Activated B cell treated with CpG ODN at 0.5 μM for 24 hours (primary cell): ENCODE measurements at regions not wholly inside any gene's neighbourhood (a gene's known extent, or its start where the extent isn't known, plus 50 kb on each side); places are given as distances from the start of the nearest gene placed in this dataset.

Experiments used
- ATAC-seq: fragments of 200-7000 bp; cut with Tn5 transposase; one replicate; pipeline ENCODE4 v1.10.0; 2021; ENCODE audit warnings: low read depth, mild to moderate bottlenecking, moderate library complexity
- CTCF ChIA-PET: fragments of 350-600 bp; sonication (Branson Sonifier 250); formaldehyde crosslinking; loops from one replicate; lab custom pipeline; 2021; ENCODE audit warnings: antibody characterized with exemption; lab: Charles Lee
- POLR2A ChIA-PET: fragments of 350-600 bp; sonication (Branson Sonifier 250); formaldehyde crosslinking; loops from one replicate; lab custom pipeline; 2021; ENCODE audit warnings: antibody characterized with exemption; lab: Charles Lee
- DNase-seq: peaks from one replicate; pipeline ENCODE4 v3.0.0; 2022
- H3K27ac Mint-ChIP-seq: one replicate; pipeline ENCODE4 v1.8.0; 2020; ENCODE audit warnings: mixed read lengths
- H3K27me3 Mint-ChIP-seq: one replicate; pipeline ENCODE4 v1.8.0; 2021; ENCODE audit warnings: mixed read lengths
- H3K36me3 Mint-ChIP-seq: one replicate; pipeline ENCODE4 v1.8.0; 2021; ENCODE audit warnings: low read depth, mixed read lengths
- H3K4me1 Mint-ChIP-seq: one replicate; pipeline ENCODE4 v1.8.0; 2021; ENCODE audit warnings: mixed read lengths
- H3K4me3 Mint-ChIP-seq: one replicate; pipeline ENCODE4 v1.8.0; 2020; ENCODE audit warnings: mild to moderate bottlenecking, mixed read lengths
- H3K9me3 Mint-ChIP-seq: one replicate; pipeline ENCODE4 v1.8.0; 2020; ENCODE audit warnings: mixed read lengths
- CTCF ChIP-seq: fragments of 200-600 bp; IDR thresholded peaks from one replicate; pipeline ENCODE4 v1.8.0; 2022; ENCODE audit warnings: antibody characterized with exemption, mild to moderate bottlenecking
- intact Hi-C: fragments of 100-400 bp; cut with micrococcal nuclease; formaldehyde crosslinking; loops from one replicate; pipeline ENCODE4 v1.15.1; 2024

- Mint-ChIP-seq H3K4me3 (no peak overlapping the region), H3K4me1 (no peaks in the 10 kb centered on the region), H3K36me3 (no peaks in the 10 kb centered on the region), H3K27ac (no peak overlapping the region), H3K27me3 (peaks cover 5% of the 10 kb centered on the region), H3K9me3 (no peaks in the 10 kb centered on the region)
- ATAC-seq (no peak), DNase-seq (no peak)
- ChIA-PET POLR2A (no interaction called here), CTCF (no interaction called here)
- intact Hi-C loops: no loop called here
- no peak for TF ChIP-seq CTCF
These were observed 264.2 kb downstream of the ZSWIM6 start for GRCh38 chr5:61596265-61596664.

- no peaks in the 10 kb centered on the region for H3K36me3 Mint-ChIP-seq
These were observed 265.6 kb downstream of the ZSWIM6 start for GRCh38 chr5:61597684-61598083.

GRCh38 chr5:61598126-61598525 is 266.1 kb downstream of the ZSWIM6 start:
- intact Hi-C loops: no loop called here
- no peak overlapping the region for H3K4me3 Mint-ChIP-seq

More at GRCh38 chr5:61597684-61598083, 265.6 kb downstream of the ZSWIM6 start:
- Mint-ChIP-seq H3K4me3 (no peak overlapping the region), H3K27ac (no peak overlapping the region), H3K4me1 (no peaks in the 10 kb centered on the region), H3K9me3 (no peaks in the 10 kb centered on the region), H3K27me3 (peaks cover 5% of the 10 kb centered on the region)
- no peak for TF ChIP-seq CTCF
- CTCF ChIA-PET: no interaction called here
- DNase-seq (no peak), ATAC-seq (no peak)
- POLR2A ChIA-PET: no interaction called here
- intact Hi-C loops: no loop called here

GRCh38 chr5:61599370-61600122 is 267.5 kb downstream of the ZSWIM6 start:
- POLR2A ChIA-PET: no interaction called here
- CTCF ChIA-PET: no interaction called here
- Mint-ChIP-seq H3K27me3 (peaks cover 8% of the 10 kb centered on the region), H3K4me1 (no peaks in the 10 kb centered on the region), H3K9me3 (no peaks in the 10 kb centered on the region), H3K36me3 (no peaks in the 10 kb centered on the region), H3K4me3 (no peak overlapping the region), H3K27ac (no peak overlapping the region)
- ATAC-seq: no peak
- no peak for TF ChIP-seq CTCF
- no peak for DNase-seq
- intact Hi-C loops: no loop called here

More at GRCh38 chr5:61598126-61598525, 266.1 kb downstream of the ZSWIM6 start:
- H3K4me1 Mint-ChIP-seq: no peaks in the 10 kb centered on the region
- ATAC-seq (no peak), DNase-seq (no peak)
- H3K27ac Mint-ChIP-seq: no peak overlapping the region
- ChIA-PET CTCF (no interaction called here), POLR2A (no interaction called here)
- peaks cover 4% of the 10 kb centered on the region for H3K27me3 Mint-ChIP-seq
- TF ChIP-seq CTCF: no peak
- H3K9me3 Mint-ChIP-seq: no peaks in the 10 kb centered on the region
- H3K36me3 Mint-ChIP-seq: no peaks in the 10 kb centered on the region

GRCh38 chr5:61600123-61600444 is 268.0 kb downstream of the ZSWIM6 start:
- no peak for ATAC-seq
- intact Hi-C loops: no loop called here
- H3K4me1 Mint-ChIP-seq: no peaks in the 10 kb centered on the region
- no peak for DNase-seq
- POLR2A ChIA-PET: no interaction called here
- H3K4me3 Mint-ChIP-seq: no peak overlapping the region
- no peaks in the 10 kb centered on the region for H3K9me3 Mint-ChIP-seq
- peaks cover 9% of the 10 kb centered on the region for H3K27me3 Mint-ChIP-seq
- TF ChIP-seq CTCF: no peak
- CTCF ChIA-PET: no interaction called here
- H3K36me3 Mint-ChIP-seq: no peaks in the 10 kb centered on the region
- no peak overlapping the region for H3K27ac Mint-ChIP-seq
